ENCODE measurements at regions not wholly inside any gene's neighbourhood (a gene's known extent, or its start where the extent isn't known, plus 50 kb on each side); places are given as distances from the start of the nearest gene placed in this dataset.
"Not testable (repeated sequence)": the region's sequence is repeated elsewhere in the genome, so short reads cannot be mapped to it uniquely, and the experiment has no call there.

DNA sequence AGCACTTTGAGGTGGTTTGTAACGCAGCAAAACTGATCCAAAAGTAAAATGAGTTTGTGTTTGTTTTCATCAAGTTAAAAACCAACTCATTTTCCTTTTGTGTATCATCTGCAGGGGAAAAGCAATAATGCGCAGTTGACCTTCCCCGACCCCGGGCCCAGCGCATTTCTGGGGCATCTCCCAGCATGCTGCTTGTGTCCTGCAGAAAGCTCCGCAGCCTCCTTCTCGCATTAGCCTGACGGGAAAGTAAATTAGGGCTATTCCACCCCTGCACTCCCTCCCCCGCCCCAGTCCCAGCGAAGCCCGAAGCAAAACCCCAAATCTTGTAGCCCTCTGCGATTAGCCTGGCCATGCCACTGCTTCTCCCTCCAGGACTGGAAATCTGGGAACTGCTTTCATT, 82.0 kb upstream of the PPM1B start:
- DNase-seq (ENCODE audit: low read depth in 2 of 2) = no peak

DNA sequence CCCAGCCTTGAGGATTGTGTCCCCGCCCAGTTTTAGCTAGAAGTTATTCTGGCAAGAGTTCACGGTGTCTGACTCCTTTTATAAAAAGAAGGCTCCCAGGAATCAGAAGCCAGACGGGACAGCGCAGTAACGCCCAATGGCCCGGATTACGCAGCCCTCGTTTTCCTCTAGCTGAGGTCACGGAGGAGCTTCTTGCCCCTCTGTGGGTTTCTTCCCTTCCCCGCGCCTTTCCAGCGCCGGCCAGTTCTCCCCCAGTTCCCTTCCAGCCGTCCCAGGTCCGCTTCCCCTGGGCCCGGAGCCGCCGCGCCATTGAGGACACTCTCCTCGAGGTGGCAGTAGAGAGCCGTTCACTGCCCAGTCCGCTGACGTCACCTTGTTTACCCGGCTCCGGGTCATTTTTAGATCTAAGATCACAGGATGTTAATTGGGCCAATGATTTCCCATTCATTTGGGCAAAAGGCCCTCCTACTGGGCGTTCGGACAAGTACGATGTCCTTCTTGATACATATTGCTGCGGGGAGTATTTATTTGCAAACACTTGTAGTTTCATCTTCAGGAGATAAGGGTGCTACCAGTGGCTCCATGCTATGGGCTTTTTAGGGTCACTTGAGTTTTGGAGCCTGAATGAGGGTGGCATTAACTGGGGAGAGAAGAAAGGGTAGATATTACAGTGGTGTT, 81.5 kb upstream of the PPM1B start:
- peak; percentile 13 to 17 for DNase-seq (ENCODE audit: low read depth in 2 of 2)

DNA sequence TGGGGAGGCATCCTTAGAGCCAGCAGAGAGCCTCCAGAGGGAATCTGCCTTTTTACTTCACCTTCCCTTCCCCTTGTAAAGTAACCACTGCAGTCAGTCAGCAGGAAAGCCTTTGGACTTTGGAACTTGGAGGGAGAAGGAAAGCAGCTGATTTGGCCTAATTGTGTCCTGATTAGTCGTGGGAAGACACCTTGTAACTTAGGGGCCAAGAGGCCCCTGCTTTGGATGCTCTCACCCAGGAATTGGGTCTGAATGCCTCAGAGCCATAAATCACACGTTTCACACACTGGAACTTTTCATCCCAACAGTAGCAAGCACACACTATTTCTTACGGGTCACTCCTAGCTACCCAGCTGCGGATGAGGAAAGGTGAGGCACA, 81.0 kb upstream of the PPM1B start:
- no peak for DNase-seq (ENCODE audit: low read depth in 2 of 2)

DNA sequence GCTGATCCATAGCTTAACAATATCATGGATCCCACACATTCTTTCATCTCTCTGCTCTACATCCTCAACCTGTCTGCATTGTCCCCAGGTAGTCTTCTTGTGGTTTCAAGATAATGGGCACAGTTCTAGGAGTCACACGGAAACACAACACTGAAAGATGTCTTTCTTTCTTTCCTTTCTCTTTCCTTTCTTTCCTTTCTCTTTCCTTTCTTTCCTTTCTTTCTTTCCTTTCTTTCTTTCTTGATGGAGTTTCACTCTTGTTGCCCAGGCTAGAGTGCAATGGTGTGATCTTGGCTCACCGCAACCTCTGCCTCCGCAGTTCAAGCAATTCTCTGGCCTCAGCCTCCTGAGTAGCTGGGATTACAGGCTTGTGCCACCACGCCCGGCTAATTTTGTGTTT, 76.2 kb upstream of the PPM1B start:
- DNase-seq (ENCODE audit: low read depth in 2 of 2) = not testable (repeated sequence)

DNA sequence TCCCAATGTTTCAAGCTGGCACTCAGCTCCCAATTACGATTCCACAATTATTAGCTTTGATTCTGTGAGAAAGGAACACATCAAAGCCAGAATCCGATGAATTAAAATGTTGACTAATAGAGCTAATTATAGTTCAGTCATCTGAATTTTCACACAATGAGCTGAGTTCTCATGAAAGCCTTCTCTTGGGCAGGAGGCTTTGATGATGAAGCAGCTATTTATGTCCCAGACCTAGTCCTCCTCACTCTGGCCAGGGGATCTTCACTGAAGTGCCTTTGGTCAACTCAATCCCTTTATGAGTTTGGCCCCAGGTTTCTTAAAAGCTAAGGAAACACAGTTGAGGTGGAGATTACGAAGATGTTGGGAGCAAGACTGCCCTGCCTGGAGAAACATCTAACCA, 74.7 kb upstream of the PPM1B start:
- no peak for DNase-seq (ENCODE audit: low read depth in 2 of 2)

DNA sequence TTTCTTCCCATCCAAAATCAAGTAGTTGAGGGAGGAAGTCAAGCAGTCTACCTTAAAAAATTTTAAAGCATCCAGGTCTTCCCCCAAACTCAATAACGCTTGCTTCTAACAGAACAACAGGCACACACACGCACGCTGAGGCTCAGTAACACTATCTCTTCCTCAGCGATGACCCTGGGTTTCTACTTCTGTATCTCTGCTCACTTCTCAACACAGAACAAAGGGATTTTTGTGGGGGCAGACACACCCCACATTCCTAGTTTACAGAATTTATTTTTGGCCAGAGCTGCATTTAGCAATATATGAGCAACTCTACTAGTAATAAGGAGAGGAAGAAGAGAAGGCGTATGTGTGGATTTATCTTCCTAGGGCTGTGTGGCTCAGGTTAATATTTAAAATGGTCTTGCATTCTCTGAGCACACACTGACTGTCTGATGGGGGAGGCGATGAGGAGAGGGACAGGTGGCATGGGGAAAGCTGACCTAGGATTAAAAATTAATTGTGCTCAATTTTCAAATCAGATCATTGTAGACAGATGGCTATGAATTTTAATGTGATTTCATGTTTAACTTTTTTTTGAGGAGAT, 71.3 kb upstream of the PPM1B start:
- DNase-seq (ENCODE audit: low read depth in 2 of 2) = no peak

DNA sequence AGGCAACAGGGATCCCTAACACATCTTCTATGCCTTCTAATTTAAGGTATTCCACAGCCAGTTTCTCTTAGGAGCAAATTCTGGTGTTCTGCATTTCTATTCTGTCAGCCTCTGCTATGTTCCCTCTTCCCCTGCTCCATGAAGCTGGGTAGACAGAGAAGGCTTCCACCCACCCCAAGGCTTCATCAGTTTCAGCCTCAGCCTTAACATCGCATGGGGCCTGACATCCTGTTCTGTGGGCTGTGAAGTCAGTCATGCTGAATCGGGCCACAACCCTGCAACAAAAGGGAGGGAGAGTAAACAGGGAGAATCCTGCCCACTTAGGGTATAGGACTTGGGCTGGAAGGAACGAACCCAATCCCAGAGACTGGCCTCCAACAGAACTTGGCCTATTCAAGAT, 70.6 kb upstream of the PPM1B start:
- no peak for DNase-seq (ENCODE audit: low read depth in 2 of 2)

DNA sequence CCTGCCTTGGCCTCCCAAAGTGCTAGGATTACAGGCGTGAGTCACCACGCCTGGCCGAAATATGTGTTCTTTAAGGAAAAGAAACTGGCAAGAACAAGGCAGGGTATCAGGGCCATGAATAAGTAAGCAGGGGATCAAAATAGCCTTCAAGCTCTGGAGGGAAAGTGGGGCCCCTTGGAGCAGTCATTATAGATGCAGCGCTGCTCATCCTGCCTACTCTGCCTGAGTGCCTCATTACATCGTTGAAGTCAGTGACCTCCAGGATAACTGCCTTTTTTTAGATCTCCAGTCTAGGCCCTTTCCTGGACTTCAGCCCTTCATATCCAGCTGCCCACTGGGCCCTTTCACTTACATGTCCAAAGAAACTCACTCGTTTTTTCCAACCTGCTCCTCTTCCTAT, 69.8 kb upstream of the PPM1B start:
- no peak for DNase-seq (ENCODE audit: low read depth in 2 of 2)

DNA sequence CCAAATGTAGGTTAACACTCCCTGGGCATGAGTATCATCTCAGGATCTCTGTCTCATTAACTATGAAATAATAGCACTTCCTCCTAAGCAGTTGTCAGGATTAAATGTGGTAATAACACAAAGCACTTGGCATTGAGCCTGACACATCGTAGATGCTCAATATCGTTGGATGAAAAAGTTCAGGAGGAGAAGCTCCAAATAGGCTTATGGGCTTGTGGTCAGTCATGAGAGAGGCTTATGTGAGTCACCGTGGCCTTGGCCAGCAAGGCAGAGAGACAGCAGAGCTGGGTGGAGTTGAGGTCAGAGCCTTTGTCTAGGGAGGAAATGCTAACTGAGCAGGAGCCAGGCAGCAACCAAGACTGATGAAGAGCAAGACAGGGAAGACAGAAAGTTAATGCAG, 68.3 kb upstream of the PPM1B start:
- peak; percentile 8 to 25 for DNase-seq (ENCODE audit: low read depth in 2 of 2)

DNA sequence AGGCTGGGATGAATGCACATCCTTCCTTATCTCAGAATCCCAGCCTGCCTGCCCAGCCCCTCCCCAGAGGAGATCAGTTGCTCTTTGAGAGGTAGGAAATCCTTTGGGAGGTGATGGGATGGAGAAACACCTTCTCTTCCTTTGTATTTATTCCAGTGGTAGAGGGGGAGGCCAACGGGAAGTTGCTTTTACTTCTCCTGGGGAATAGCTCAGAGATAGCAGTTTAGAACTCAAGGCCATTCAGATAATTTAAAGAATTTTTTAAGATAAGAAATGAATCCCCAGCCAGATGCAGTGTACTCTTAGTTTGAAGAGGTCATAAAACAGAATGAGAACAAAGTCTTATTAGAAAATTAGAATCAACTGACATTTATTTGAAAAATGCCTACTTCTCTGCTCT, 67.4 kb upstream of the PPM1B start:
- DNase-seq (ENCODE audit: low read depth in 2 of 2) = no peak

DNA sequence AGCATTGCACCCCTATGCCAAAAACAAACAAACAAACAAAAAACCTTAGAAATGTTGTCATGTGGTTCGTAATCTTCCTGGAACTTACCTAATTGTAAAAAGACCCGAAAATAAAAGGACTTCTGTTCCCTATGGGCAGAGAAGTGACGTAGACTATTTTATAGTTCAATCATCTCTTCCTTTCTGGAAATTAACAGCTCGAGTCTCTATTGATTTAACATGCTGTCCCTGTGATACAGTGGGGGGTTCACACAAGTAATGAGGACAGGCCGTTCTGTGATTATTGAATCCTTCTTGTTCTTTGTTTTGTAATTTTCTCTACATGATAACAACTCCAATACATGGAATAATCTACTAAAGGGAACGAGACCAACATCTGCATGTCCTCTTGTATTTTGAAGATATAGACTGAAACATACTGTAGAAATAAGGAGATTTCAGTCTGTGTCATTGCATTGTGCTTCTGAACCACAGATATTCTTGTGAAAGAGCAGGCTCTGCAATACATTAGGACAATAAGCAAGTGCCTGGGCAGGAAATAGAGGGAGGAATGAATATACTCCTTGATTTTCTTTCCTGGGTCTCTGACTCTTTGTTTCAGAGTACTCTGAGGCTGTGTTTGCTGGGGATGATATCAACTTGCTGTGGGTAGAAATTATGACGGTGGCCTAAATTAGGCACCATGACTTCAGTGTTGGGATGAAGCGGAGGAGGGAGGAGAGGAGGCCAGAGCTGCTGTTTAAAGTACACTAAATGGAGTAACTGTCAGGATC, 65.7 kb upstream of the PPM1B start:
- no peak for DNase-seq (ENCODE audit: low read depth in 2 of 2)

DNA sequence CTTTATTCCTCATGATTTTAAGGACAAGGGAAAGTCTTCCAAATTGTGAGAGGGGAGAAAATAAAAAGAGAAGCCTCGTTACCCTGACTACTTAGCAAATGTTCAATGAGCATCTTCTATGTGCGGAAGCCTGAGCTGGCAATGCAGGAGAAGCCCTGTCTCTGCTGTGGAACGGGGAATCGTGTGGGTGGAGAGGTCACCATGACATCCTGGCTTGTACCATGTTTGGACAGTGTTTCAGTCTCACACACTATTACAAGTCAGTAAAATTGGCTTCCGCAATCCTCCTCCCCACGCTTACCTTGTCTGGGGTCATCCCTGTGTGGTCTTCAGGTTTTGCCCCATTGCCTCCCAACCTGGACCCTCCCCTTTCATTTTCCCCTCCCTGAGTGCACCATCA, 65.0 kb upstream of the PPM1B start:
- no peak for DNase-seq (ENCODE audit: low read depth in 2 of 2)

DNA sequence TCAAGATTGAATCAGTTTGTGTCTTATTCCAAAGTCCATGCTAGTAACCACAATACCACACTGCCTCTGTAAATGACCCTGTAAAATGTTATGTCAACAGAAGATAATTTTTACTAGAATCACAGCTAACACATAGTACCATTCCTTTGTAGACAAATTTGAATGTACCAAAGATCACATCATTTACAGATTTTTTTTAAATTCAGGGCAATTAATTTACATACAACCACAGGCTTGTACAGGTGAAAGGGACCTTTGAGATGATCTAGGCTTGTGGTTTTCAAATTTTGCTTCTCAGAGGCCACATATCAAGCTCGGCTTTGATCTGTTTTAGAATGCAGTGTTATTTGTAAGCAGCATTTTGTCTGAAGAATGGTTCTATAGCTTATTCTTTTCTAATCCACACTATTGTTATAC, 63.8 kb upstream of the PPM1B start:
- DNase-seq (ENCODE audit: low read depth in 2 of 2) = no peak

DNA sequence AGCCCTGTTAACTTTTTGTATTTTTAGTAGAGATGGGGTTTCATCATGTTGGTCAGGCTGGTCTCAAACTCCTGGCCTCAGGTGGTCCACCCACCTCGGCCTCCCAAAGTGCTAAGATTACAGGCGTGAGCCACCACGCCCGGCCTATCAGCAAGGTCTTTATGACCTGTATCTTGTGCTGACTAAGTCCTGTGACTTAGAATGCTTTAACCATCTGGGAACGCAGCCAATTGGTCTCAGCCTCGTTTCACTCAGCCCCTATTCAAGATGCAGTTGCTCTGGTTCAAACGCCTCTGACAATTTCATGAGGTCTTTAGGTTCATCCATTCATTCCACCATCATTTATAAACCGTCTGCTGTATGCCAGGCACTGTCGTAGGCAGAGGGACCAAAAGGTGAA, 62.2 kb upstream of the PPM1B start:
- DNase-seq (ENCODE audit: low read depth in 2 of 2) = not testable (repeated sequence)

DNA sequence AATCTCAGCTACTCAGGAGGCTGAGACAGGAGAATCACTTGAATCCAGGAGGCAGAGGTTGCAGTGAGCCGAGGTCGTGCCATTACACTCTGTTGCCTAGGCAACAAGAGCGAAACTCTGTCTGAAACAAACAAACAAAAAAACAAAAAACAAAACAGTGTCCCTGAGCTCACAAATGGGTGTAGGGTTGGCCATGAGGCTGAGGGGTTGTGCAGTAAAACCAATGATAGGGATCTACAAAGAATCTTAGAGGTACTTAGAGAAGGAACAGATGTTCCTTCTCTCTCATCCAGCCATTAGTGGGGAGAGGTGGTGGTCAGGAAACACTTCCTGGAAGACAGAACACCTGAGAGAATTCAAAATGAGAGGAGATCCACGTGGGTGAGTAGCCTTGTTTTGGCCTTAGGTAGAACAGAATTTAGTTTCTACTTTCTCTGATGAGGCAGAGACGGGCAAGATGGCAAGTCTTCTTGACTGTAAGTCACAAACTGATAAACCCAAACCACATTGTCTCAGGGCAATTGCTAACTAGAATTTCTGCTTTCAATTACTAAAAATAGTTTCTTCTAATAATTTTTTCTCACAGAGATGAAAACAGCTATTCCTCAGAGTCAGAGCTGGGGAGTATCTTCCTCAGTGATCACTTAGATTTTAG, 61.5 kb upstream of the PPM1B start:
- DNase-seq (ENCODE audit: low read depth in 2 of 2) = no peak

DNA sequence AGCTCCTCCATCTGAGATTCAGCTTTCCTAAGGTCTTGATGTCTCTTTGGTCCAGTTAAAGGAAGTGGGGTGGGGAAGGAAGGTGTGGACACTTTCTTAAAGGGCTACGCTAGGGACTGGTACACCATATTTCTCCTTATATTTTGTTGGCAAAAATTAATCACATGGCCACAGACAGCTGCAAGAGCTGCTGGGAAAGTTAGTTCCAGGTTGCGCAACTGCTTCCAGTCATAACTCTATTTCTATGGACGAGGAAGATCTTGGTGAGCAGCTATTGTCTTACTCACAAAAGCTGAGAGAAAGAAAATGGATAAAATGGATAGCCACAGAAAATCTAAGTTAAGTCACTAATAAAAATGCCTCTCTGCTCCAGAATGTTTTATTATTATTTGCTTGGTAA, 60.7 kb upstream of the PPM1B start:
- DNase-seq (ENCODE audit: low read depth in 2 of 2) = no peak

DNA sequence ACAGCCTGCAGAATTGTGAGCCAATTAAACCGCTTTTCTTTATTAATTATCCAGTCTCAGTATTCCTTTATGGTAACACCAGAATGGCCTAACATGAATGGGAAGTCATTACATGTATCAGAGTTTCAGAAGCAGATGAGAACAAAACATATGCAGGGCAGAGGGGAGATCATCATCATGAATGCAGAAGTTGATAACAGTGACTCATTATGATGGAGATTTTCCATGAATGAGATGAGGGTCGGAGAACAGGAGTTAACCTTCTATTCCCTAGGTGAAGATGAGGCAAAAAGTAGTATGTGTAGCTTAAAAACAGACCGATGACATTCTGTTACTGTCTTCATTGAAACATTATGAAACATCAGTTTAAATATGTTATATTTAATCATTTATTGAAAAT, 59.5 kb upstream of the PPM1B start:
- DNase-seq (ENCODE audit: low read depth in 2 of 2) = no peak

DNA sequence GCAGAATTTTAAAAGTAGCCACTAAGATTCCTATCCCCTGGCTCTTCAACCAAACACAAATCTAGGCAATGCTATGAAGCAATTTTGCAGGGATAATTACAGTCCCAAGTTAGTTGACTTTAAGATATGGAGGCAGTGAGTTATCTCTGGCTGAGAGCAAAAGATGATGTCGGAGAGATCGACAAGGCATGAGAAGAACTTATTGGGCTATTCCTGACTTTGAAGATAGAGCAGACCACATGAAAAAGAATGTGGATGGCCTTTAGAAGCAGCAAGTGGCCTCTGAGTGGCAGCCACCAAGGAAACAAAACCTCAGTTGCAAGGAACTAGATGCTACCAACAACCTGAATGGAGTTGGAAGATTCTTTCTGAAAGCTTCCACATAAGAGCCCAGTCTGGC, 58.2 kb upstream of the PPM1B start:
- DNase-seq (ENCODE audit: low read depth in 2 of 2) = no peak

DNA sequence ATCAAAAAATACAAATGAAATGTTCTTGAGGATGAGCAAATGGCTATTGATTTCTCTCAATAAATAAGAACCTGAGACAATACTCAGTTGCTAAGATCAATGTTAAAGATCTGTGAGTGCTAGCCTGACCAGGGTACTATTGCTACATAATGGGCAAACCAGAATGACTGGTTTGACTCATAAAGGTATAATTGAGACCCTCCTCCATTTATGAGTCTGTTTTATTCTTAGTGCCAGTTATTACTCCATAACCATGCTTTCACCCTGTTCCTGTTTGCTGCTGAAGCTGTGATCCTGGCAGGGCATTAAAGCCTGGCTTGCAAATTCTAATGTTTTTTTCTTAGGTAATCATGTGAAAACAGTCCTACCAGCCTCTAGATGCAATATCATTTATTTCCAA, 56.6 kb upstream of the PPM1B start:
- no peak for DNase-seq (ENCODE audit: low read depth in 2 of 2)

DNA sequence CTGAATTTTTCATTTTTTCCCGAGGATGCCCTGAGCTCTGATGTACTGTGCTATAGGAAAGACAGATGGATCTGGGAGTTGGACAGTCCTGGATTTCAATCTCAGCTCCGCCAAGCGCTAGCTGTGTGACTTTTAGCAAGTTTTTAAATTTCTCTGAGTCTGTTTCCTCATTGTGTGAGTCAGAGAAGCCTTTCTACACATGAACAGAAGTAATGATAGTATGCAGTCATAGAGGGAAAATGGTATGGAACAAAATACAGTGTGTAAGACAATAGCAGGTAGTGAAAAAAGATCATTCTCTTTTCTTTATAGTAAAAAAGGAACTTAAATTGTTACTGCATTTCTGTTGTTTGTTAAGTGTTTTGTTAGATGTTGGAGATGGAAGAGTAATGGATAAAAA, 52.4 kb upstream of the PPM1B start:
- no peak for DNase-seq (ENCODE audit: low read depth in 2 of 2)

DNA sequence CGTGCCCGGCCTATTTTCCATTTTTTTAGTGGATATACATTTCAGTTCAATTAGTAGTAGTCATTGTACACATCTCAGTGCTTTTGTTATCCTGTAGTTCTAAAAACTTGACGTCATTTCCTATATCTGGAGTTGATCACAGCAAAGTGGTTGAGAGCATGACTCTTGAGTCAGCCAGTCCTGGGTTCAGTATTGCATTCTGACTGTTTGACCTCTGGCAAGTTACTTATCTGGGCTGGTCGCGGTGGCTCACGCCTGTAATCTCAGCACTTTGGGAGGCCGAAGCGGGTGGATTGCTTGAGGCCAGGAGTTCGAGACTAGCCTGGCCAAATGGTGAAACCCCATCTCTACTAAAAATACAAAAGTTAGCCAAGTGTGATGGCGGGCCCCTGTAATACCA, 50.4 kb upstream of the PPM1B start:
- DNase-seq (ENCODE audit: low read depth in 2 of 2) = no peak
